Heart left ventricle (tissue), 16 donors: ENCODE measurements at regions not wholly inside any gene's neighbourhood (a gene's known extent, or its start where the extent isn't known, plus 50 kb on each side); places are given as distances from the start of the nearest gene placed in this dataset.

Experiments
- ATAC-seq, 4 donors: fragments of 200-7000 bp; cut with Tn5 transposase; one replicate each; pipeline ENCODE4 v1.9.1; 2020 to 2022; ENCODE audit warnings: moderate library complexity in 4 of 4, mild to moderate bottlenecking in 3 of 4, moderate number of reproducible peaks in 1 of 4
- DNase-seq, 5 donors: peaks; one replicate each; pipeline ENCODE4 v3.0.0-alpha.2; 2020
- H3K27ac ChIP-seq, 12 donors: fragments of 200-600 bp; sonication (generic) in 4 of 12; one replicate each; pipeline versions ENCODE4 v1.5.0 to v1.8.0; 2016 to 2022; ENCODE audit warnings: mild to moderate bottlenecking in 2 of 12
- H3K27me3 ChIP-seq, 9 donors: fragments of 200-600 bp; sonication (generic) in 2 of 9; one replicate each; pipeline versions ENCODE4 v1.5.1 to v1.8.0; 2016 to 2022; ENCODE audit warnings: mild to moderate bottlenecking in 3 of 9
- H3K36me3 ChIP-seq, 9 donors: fragments of 200-600 bp; sonication (generic) in 2 of 9; one replicate each; pipeline versions ENCODE4 v1.5.0 to v1.8.0; 2018 to 2022; ENCODE audit warnings: mild to moderate bottlenecking in 2 of 9
- H3K4me1 ChIP-seq, 12 donors: fragments of 200-600 bp; sonication (generic) in 4 of 12; one replicate each; pipeline versions ENCODE4 v1.5.0 to v1.8.0; 2016 to 2022; ENCODE audit warnings: mild to moderate bottlenecking in 3 of 12
- H3K4me3 ChIP-seq, 12 donors: fragments of 200-600 bp; sonication (generic) in 4 of 12; one replicate each; pipeline versions ENCODE4 v1.5.0 to v1.8.0; 2017 to 2022; ENCODE audit warnings: mild to moderate bottlenecking in 9 of 12, moderate library complexity in 4 of 12
- H3K9me3 ChIP-seq, 12 donors: fragments of 200-600 bp; sonication (generic) in 4 of 12; one replicate each; pipeline versions ENCODE4 v1.5.0 to v1.8.0; 2016 to 2022; ENCODE audit warnings: mild to moderate bottlenecking in 1 of 12
- POLR2A ChIP-seq, 2 donors: fragments of 450-650 bp; IDR thresholded peaks; one replicate each; pipeline ENCODE4 v1.6.1; 2017; ENCODE audit warnings: antibody characterized with exemption in 2 of 2, mild to moderate bottlenecking in 2 of 2, moderate library complexity in 2 of 2
- WGBS, 4 donors: extraction: QIAGEN DNeasy Blood & Tissue Kit in 2 of 4; methylation state at CpG; one replicate each; pipeline versions ENCODE4 v1.1.5 to v1.1.7; 2013 to 2018; 5-methylcytosine and 5-hydroxymethylcytosine counted together
- intact Hi-C, 10 donors: fragments of 100-400 bp; cut with DNase I; formaldehyde crosslinking; loops; one replicate each; pipeline versions ENCODE4 v1.11.1 to v1.14.2; 2022
- TF ChIP-seq, protein P1 (sequence below), 12 donors: fragments of 200-600 bp; sonication (generic) in 4 of 12; IDR thresholded peaks; one replicate each; pipeline versions ENCODE4 v1.5.0 to v1.8.0; 2018 to 2022; ENCODE audit warnings: antibody characterized with exemption in 12 of 12, mild to moderate bottlenecking in 5 of 12
- donor health status: ischemic (EF 13 %, LVEDD 7.1; RV severe dilation, severe dysfunction).
- donor health status: healthy with polysubstance abuse.
- donor health status: DM: no; HTN: yes; CAD: no.
- donor health status: DM: no; HTN: no; CAD: no.
- donor health status: ischemic (EF 25% LVEDD 6.9; RV normal size, moderate dysfunction).
- donor health status: ischemic (EF 25% LVEDD 5.7; RV mildly dilated, moderate dysfunction).
- donor health status: healthy.
- donor health status: DM: yes; HTN: yes; CAD: no.
- donor health status: ischemic (EF 35%, LVEDD 5.7; RV mildly dilated, moderate dysfunction).
- donor health status: nonischemic (EF 11% LVEDD 7.7; RV severe dilation, severe dysfunction).
- donor health status: DM: yes; HTN: yes; CAD: no.
- donor health status: PGD.
- donor health status: ischemic (EF 29% LVEDD 5.4; RV normal size, mild dysfunction).
- donor health status: nonischemic (EF 23%, LVEDD 6.1; RV moderate dilation, normal function).

- no peaks in the 10 kb centered on the region for H3K9me3 ChIP-seq
- intact Hi-C loops, result no loop called here
- H3K27me3 ChIP-seq, result no peaks in the 10 kb centered on the region
- no peak overlapping the region for H3K27ac ChIP-seq
- ATAC-seq (no peak), DNase-seq (no peak)
- H3K36me3 ChIP-seq, result no peaks in the 10 kb centered on the region
- 68 to 74% (median 72%) methylated on average over 1 of the region's 1 CpG for WGBS, 4 donors
- no peak overlapping the region for H3K4me3 ChIP-seq
- no peaks in the 10 kb centered on the region for H3K4me1 ChIP-seq
- TF ChIP-seq, protein P1, sequence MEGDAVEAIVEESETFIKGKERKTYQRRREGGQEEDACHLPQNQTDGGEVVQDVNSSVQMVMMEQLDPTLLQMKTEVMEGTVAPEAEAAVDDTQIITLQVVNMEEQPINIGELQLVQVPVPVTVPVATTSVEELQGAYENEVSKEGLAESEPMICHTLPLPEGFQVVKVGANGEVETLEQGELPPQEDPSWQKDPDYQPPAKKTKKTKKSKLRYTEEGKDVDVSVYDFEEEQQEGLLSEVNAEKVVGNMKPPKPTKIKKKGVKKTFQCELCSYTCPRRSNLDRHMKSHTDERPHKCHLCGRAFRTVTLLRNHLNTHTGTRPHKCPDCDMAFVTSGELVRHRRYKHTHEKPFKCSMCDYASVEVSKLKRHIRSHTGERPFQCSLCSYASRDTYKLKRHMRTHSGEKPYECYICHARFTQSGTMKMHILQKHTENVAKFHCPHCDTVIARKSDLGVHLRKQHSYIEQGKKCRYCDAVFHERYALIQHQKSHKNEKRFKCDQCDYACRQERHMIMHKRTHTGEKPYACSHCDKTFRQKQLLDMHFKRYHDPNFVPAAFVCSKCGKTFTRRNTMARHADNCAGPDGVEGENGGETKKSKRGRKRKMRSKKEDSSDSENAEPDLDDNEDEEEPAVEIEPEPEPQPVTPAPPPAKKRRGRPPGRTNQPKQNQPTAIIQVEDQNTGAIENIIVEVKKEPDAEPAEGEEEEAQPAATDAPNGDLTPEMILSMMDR (IDR thresholded peaks at IDR 0.05), result no peak
- TF ChIP-seq POLR2A (IDR thresholded peaks at IDR 0.05), result no peak
Measured at GRCh38 chr1:90480271-90480835, 236.7 kb downstream of the BARHL2 start.

DNA sequence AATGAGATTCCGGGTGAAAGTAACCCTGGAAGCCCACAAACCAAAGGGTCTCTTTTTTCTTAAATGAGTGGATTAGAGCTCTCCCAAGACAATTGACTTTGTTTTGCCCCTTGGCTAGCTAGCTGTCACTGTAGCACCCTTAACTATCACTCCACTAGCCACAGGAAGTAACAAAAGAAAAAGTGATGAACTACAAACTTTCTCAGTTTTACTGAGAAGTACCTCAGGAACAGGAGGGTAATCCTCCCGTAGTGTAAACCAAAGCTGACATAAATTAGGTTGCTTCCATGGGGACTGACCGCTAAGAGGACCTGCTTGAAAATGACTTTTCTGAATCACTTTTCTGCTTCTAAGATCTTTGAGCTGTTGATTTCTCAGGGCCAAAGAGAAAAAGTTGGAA lies 240.1 kb downstream of the BARHL2 start:
- H3K9me3 ChIP-seq, result no peaks in the 10 kb centered on the region
- no peak for TF ChIP-seq POLR2A (IDR thresholded peaks at IDR 0.05)
- TF ChIP-seq, protein P1 (IDR thresholded peaks at IDR 0.05), result no peak
- intact Hi-C loops, result no loop called here

GRCh38 chr1:90476411-90476810 lies 240.7 kb downstream of the BARHL2 start:
- no peaks in the 10 kb centered on the region for H3K36me3 ChIP-seq
- H3K9me3 ChIP-seq, result no peaks in the 10 kb centered on the region
- H3K27me3 ChIP-seq, result no peaks in the 10 kb centered on the region
- no peaks in the 10 kb centered on the region for H3K4me1 ChIP-seq
- TF ChIP-seq, protein P1 (IDR thresholded peaks at IDR 0.05), result no peak
- no peak for TF ChIP-seq POLR2A (IDR thresholded peaks at IDR 0.05)
- WGBS, 4 donors, result 29 to 51% (median 42%) methylated on average over 1 of the region's 1 CpG
- intact Hi-C loops, result no loop called here
- ATAC-seq, result no peak
- H3K4me3 ChIP-seq, result no peak overlapping the region
- H3K27ac ChIP-seq, result no peak overlapping the region
- DNase-seq, result no peak

More for the DNA sequence above, 240.1 kb downstream of the BARHL2 start:
- Histone ChIP-seq H3K4me3 (no peak overlapping the region), H3K36me3 (no peaks in the 10 kb centered on the region), H3K27ac (no peak overlapping the region), H3K27me3 (no peaks in the 10 kb centered on the region), H3K4me1 (no peaks in the 10 kb centered on the region)
- WGBS, 4 donors, result 78 to 85% (median 84%) methylated on average over 3 of the region's 3 CpGs
- ATAC-seq (no peak), DNase-seq (no peak)

DNA sequence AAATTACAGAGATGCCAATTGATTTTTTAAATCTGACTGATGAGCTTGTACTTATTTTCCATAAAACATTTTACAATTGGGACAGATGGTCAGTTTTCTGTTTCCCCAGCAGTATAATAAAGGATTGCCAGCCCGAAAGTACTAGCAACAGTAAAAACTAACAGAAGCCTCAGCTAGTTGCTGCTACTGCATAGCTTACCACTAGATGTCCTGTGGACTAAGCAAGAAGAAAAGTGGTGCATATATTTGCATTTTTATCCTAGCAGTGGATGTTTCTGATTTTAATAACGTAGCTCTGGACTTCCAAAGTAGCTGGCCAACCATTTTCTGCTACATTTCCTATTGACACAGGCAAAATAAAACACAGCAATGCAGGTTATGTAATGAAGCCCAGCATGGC lies 241.5 kb downstream of the BARHL2 start:
- no peak for ATAC-seq
- no peak for DNase-seq
- intact Hi-C loops, result no loop called here
- TF ChIP-seq POLR2A (IDR thresholded peaks at IDR 0.05), result no peak
- TF ChIP-seq, protein P1 (IDR thresholded peaks at IDR 0.05), result peak in 1 of 12 donors; percentile 7
- no peaks in the 10 kb centered on the region for H3K27me3 ChIP-seq
- WGBS, 4 donors, result 37 to 46% (median 42%) methylated on average over 2 of the region's 2 CpGs
- H3K4me3 ChIP-seq, result no peak overlapping the region
- H3K9me3 ChIP-seq, result no peaks in the 10 kb centered on the region
- H3K27ac ChIP-seq, result no peak overlapping the region
- no peaks in the 10 kb centered on the region for H3K4me1 ChIP-seq
- no peaks in the 10 kb centered on the region for H3K36me3 ChIP-seq
